H9 (cell line): ENCODE measurements at regions not wholly inside any gene's neighbourhood (a gene's known extent, or its start where the extent isn't known, plus 50 kb on each side); places are given as distances from the start of the nearest gene placed in this dataset.

Experiments
- DNase-seq: peaks from one replicate; pipeline ENCODE4 v3.0.0-alpha.2; 2017
- H2AFZ ChIP-seq: one replicate; pipeline ENCODE4 v1.6.1; 2013; ENCODE audit warnings: mild to moderate bottlenecking, low read length, control low read depth, moderate library complexity
- H2AK5ac ChIP-seq: 2 replicates; pipeline ENCODE4 v1.6.1; 2013; ENCODE audit warnings: low read length, control low read depth, mixed read lengths; ENCODE audit not compliant: insufficient read length
- H2BK120ac ChIP-seq: one replicate; pipeline ENCODE4 v1.6.1; 2013; ENCODE audit warnings: low read depth, mild to moderate bottlenecking, low read length, control low read depth, inconsistent platforms; ENCODE audit not compliant: poor library complexity, severe bottlenecking
- H2BK12ac ChIP-seq: 2 replicates; pipeline ENCODE4 v1.6.1; 2013; ENCODE audit warnings: low read length, control low read depth, mixed read lengths, low read depth; ENCODE audit not compliant: insufficient read length
- H2BK15ac ChIP-seq: 2 replicates; pipeline ENCODE4 v1.6.1; 2013; ENCODE audit warnings: low read depth, low read length, control low read depth
- H2BK20ac ChIP-seq: one replicate; pipeline ENCODE4 v1.6.1; 2013; ENCODE audit warnings: low read depth, mild to moderate bottlenecking, low read length, control low read depth, inconsistent platforms; ENCODE audit not compliant: poor library complexity, severe bottlenecking
- H2BK5ac ChIP-seq: 2 replicates; pipeline ENCODE4 v1.6.1; 2013; ENCODE audit warnings: low read length, control low read depth, mixed read lengths; ENCODE audit not compliant: insufficient read length
- H3K14ac ChIP-seq: 2 replicates; pipeline ENCODE4 v1.6.1; 2013; ENCODE audit warnings: low read length, control low read depth; ENCODE audit not compliant: insufficient read depth
- H3K18ac ChIP-seq: 2 replicates; pipeline ENCODE4 v1.6.1; 2013; ENCODE audit warnings: low read depth, mild to moderate bottlenecking, mixed read lengths, low read length, control low read depth; ENCODE audit not compliant: insufficient read length
- H3K23ac ChIP-seq: 2 replicates; pipeline ENCODE4 v1.6.1; 2013; ENCODE audit warnings: low read length, control low read depth, mixed read lengths, low read depth; ENCODE audit not compliant: insufficient read length
- H3K23me2 ChIP-seq: 2 replicates; pipeline ENCODE4 v1.6.1; 2013; ENCODE audit warnings: low read depth, mild to moderate bottlenecking, mixed read lengths, low read length, control low read depth; ENCODE audit not compliant: insufficient read length, poor library complexity, severe bottlenecking
- H3K27ac ChIP-seq: 2 replicates; pipeline ENCODE4 v1.5.1; 2013; ENCODE audit warnings: low read length, control low read depth, mixed read lengths, low read depth; ENCODE audit not compliant: insufficient read length
- H3K27me3 ChIP-seq: 2 replicates; pipeline ENCODE4 v1.6.1; 2013; ENCODE audit warnings: low read length, control low read depth, inconsistent platforms; ENCODE audit not compliant: insufficient read depth
- H3K4ac ChIP-seq: 2 replicates; pipeline ENCODE4 v1.6.1; 2013; ENCODE audit warnings: low read depth, mild to moderate bottlenecking, control low read depth, inconsistent platforms, low read length, moderate library complexity
- H3K4me1 ChIP-seq: 2 replicates; pipeline ENCODE4 v1.6.1; 2013; ENCODE audit warnings: low read length, control low read depth, inconsistent platforms; ENCODE audit not compliant: insufficient read depth
- H3K4me2 ChIP-seq: 2 replicates; pipeline ENCODE4 v1.6.1; 2013; ENCODE audit warnings: low read length, control low read depth, mixed read lengths; ENCODE audit not compliant: insufficient read length, insufficient read depth
- H3K56ac ChIP-seq: 2 replicates; pipeline ENCODE4 v1.6.1; 2013; ENCODE audit warnings: low read depth, mild to moderate bottlenecking, mixed read lengths, low read length, control low read depth; ENCODE audit not compliant: insufficient read length
- H3K79me1 ChIP-seq: 2 replicates; pipeline ENCODE4 v1.6.1; 2013; ENCODE audit warnings: low read depth, mild to moderate bottlenecking, moderate library complexity, low read length, control low read depth, inconsistent platforms; ENCODE audit not compliant: insufficient read depth, poor library complexity, severe bottlenecking
- H3K79me2 ChIP-seq: 2 replicates; pipeline ENCODE4 v1.6.1; 2013; ENCODE audit warnings: low read length, control low read depth, inconsistent platforms; ENCODE audit not compliant: insufficient read depth
- H3K9ac ChIP-seq: 2 replicates; pipeline ENCODE4 v1.6.1; 2013; ENCODE audit warnings: low read length, control low read depth, mixed read lengths; ENCODE audit not compliant: insufficient read length; ENCODE audit errors: extremely low read depth
- H3K9me3 ChIP-seq: one replicate; pipeline ENCODE4 v1.6.1; 2013; ENCODE audit warnings: low read depth, low read length, inconsistent platforms; ENCODE audit not compliant: control insufficient read depth
- H3T11ph ChIP-seq: one replicate; pipeline ENCODE4 v1.6.1; 2013; ENCODE audit warnings: mild to moderate bottlenecking, low read length, control low read depth, inconsistent platforms
- H4K20me1 ChIP-seq: one replicate; pipeline ENCODE4 v1.6.1; 2013; ENCODE audit not compliant: control insufficient read depth, insufficient read length, insufficient read depth
- H4K5ac ChIP-seq: 2 replicates; pipeline ENCODE4 v1.6.1; 2013; ENCODE audit warnings: low read depth, mild to moderate bottlenecking, mixed read lengths, low read length, control low read depth; ENCODE audit not compliant: insufficient read length
- H4K8ac ChIP-seq: replicated peaks from 2 replicates; pipeline ENCODE4 v1.6.1; 2013; ENCODE audit warnings: low read length, control low read depth, mixed read lengths, low read depth; ENCODE audit not compliant: insufficient read length
- H4K91ac ChIP-seq: 2 replicates; pipeline ENCODE4 v1.6.1; 2013; ENCODE audit warnings: low read depth, mild to moderate bottlenecking, moderate library complexity, mixed read lengths, low read length, control low read depth; ENCODE audit not compliant: insufficient read length
- H3K27ac Mint-ChIP-seq, 3 experiments: 2 replicates in 2 of 3; 3 replicates in 1 of 3; pipeline ENCODE4 v1.8.0; 2020 to 2021; ENCODE audit warnings: mixed read lengths in 3 of 3, mild to moderate bottlenecking in 1 of 3, moderate library complexity in 1 of 3
- H3K27me3 Mint-ChIP-seq: 2 replicates; pipeline ENCODE4 v1.8.0; 2021; ENCODE audit warnings: low read depth, mild to moderate bottlenecking, moderate library complexity, mixed read lengths
- H3K36me3 Mint-ChIP-seq, 3 experiments: 2 replicates in 2 of 3; 3 replicates in 1 of 3; pipeline ENCODE4 v1.8.0; 2020 to 2021; ENCODE audit warnings: low read depth in 3 of 3, mixed read lengths in 3 of 3; ENCODE audit not compliant: insufficient read depth in 1 of 3
- H3K4me1 Mint-ChIP-seq, 2 experiments: 2 replicates each; pipeline ENCODE4 v1.8.0; 2020; ENCODE audit warnings: mixed read lengths in 2 of 2
- H3K4me3 Mint-ChIP-seq, 2 experiments: 2 replicates in 1 of 2; 3 replicates in 1 of 2; pipeline ENCODE4 v1.8.0; 2020 to 2021; ENCODE audit warnings: mild to moderate bottlenecking in 2 of 2, mixed read lengths in 2 of 2, moderate library complexity in 1 of 2
- H3K9me3 Mint-ChIP-seq, 2 experiments: 2 replicates in 1 of 2; 3 replicates in 1 of 2; pipeline ENCODE4 v1.8.0; 2020; ENCODE audit warnings: mild to moderate bottlenecking in 2 of 2, mixed read lengths in 2 of 2, moderate library complexity in 1 of 2
- CTCF ChIP-seq: fragments of 200-600 bp; sonication (generic); conservative IDR thresholded peaks from 3 replicates; pipeline ENCODE4 v1.8.0; 2021; ENCODE audit warnings: antibody characterized with exemption, mild to moderate bottlenecking
- WGBS: extraction: QIAGEN DNeasy Blood & Tissue Kit; methylation state at CpG from one replicate; pipeline ENCODE4 v1.1.7; 2013; ENCODE audit warnings: missing lambda C conversion rate, low lambda C conversion rate, mixed read lengths; ENCODE audit not compliant: insufficient read length; ENCODE audit errors: extremely low coverage; 5-methylcytosine and 5-hydroxymethylcytosine counted together

- Histone ChIP-seq H3K18ac (no peak overlapping the region), H3K79me2 (no peaks in the 10 kb centered on the region), H3K14ac (no peak overlapping the region), H4K91ac (no peak overlapping the region), H4K5ac (no peak overlapping the region), H2BK120ac (no peak overlapping the region), H3K79me1 (no peaks in the 10 kb centered on the region), H3K4ac (no peak overlapping the region), H3T11ph (no peak overlapping the region), H3K27ac (no peak overlapping the region), H3K4me1 (no peaks in the 10 kb centered on the region), H2BK15ac (no peak overlapping the region), H4K8ac (no peak overlapping the region), H2BK20ac (no peak overlapping the region), H3K27me3 (no peaks in the 10 kb centered on the region), H4K20me1 (no peaks in the 10 kb centered on the region), H3K56ac (no peak overlapping the region), H3K23me2 (no peaks in the 10 kb centered on the region), H3K9me3 (no peaks in the 10 kb centered on the region), H2BK5ac (no peak overlapping the region), H2AFZ (no peak overlapping the region), H2AK5ac (no peak overlapping the region), H3K4me2 (no peak overlapping the region), H3K9ac (no peak overlapping the region), H2BK12ac (no peak overlapping the region), H3K23ac (no peak overlapping the region)
- Mint-ChIP-seq H3K27ac (peak overlapping the region; percentile 1 to 41 (median 31); a peak in 4 of 7 replicates), H3K9me3 (no peaks in the 10 kb centered on the region), H3K4me3 (no peak overlapping the region), H3K4me1 (peaks cover 6 to 8% of the 10 kb centered on the region in 2 experiments), H3K36me3 (no peaks in the 10 kb centered on the region), H3K27me3 (no peaks in the 10 kb centered on the region)
- no peak for DNase-seq
- no peak for TF ChIP-seq CTCF
- WGBS, result no CpG with 5 or more reads among the region's 1 CpG
Observed at GRCh38 chr12:70190262-70191010, 52.8 kb upstream of the CNOT2 start.
